Lower lobe of right lung (tissue), 2 donors: ENCODE measurements at regions not wholly inside any gene's neighbourhood (a gene's known extent, or its start where the extent isn't known, plus 50 kb on each side); places are given as distances from the start of the nearest gene placed in this dataset.

Source experiments
- ATAC-seq, 2 donors: fragments of 200-7000 bp; cut with Tn5 transposase; one replicate each; pipeline ENCODE4 v1.9.1; 2020 to 2022; ENCODE audit warnings: mild to moderate bottlenecking in 2 of 2, moderate library complexity in 2 of 2
- DNase-seq: peaks from one replicate; pipeline ENCODE4 v3.0.0-alpha.2; 2020
- H3K27ac ChIP-seq: fragments of 200-600 bp; one replicate; pipeline ENCODE4 v1.8.0; 2022
- H3K27me3 ChIP-seq: fragments of 200-600 bp; one replicate; pipeline ENCODE4 v1.8.0; 2022; ENCODE audit warnings: low read depth
- H3K36me3 ChIP-seq: fragments of 200-600 bp; one replicate; pipeline ENCODE4 v1.8.0; 2022; ENCODE audit warnings: mild to moderate bottlenecking
- H3K4me1 ChIP-seq: fragments of 200-600 bp; one replicate; pipeline ENCODE4 v1.8.0; 2022
- H3K4me3 ChIP-seq: fragments of 200-600 bp; one replicate; pipeline ENCODE4 v1.8.0; 2022; ENCODE audit warnings: mild to moderate bottlenecking
- H3K9me3 ChIP-seq: fragments of 200-600 bp; one replicate; pipeline ENCODE4 v1.8.0; 2022
- CTCF ChIP-seq: fragments of 200-600 bp; IDR thresholded peaks from one replicate; pipeline ENCODE4 v1.8.0; 2022; ENCODE audit warnings: antibody characterized with exemption, mild to moderate bottlenecking
- intact Hi-C: fragments of 100-400 bp; cut with DNase I; formaldehyde crosslinking; loops from one replicate; pipeline ENCODE4 v1.11.0; 2022
- donor health status: DM: no; HTN: yes; CAD: no; lungs with severe emphysema.

GRCh38 chr19:28710278-28710677 is 502.7 kb downstream of the UQCRFS1 start:
- intact Hi-C loops = no loop called here
- Histone ChIP-seq H3K4me1 (no peaks in the 10 kb centered on the region), H3K27ac (no peak overlapping the region), H3K9me3 (no peaks in the 10 kb centered on the region), H3K4me3 (no peak overlapping the region), H3K36me3 (no peaks in the 10 kb centered on the region), H3K27me3 (no peaks in the 10 kb centered on the region)
- DNase-seq (no peak), ATAC-seq (no peak)
- TF ChIP-seq CTCF = peak; percentile 69

DNA sequence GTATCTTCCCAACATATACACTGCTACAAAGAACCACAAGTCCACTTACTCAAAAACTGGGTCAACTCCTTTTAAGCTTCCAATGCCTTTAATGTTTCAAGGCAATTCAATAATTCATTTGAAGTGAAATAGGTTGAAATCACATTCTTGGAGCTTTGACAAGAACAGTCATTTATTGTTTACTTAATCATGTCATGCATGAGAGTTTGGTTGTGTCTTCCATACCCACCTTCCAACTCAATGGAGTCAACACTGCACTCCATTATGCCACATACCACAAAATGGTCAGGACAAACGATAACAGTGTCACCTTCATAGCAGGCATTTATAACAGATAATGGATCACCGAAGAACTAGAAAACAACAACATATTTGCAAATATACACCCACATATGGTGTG is 506.3 kb downstream of the UQCRFS1 start:
- H3K27ac ChIP-seq = no peak overlapping the region

GRCh38 chr19:28705008-28705407 is 507.9 kb downstream of the UQCRFS1 start:
- Histone ChIP-seq H3K4me3 (no peak overlapping the region), H3K27ac (no peak overlapping the region), H3K9me3 (no peaks in the 10 kb centered on the region), H3K4me1 (no peaks in the 10 kb centered on the region), H3K27me3 (no peaks in the 10 kb centered on the region), H3K36me3 (no peaks in the 10 kb centered on the region)
- intact Hi-C loops = no loop called here
- TF ChIP-seq CTCF = no peak
- DNase-seq = no peak
- no peak for ATAC-seq

More for the DNA sequence above, 506.3 kb downstream of the UQCRFS1 start:
- Histone ChIP-seq H3K9me3 (no peaks in the 10 kb centered on the region), H3K4me1 (no peaks in the 10 kb centered on the region), H3K27me3 (no peaks in the 10 kb centered on the region), H3K4me3 (no peak overlapping the region), H3K36me3 (no peaks in the 10 kb centered on the region)
- DNase-seq = no peak
- no peak for TF ChIP-seq CTCF
- no peak for ATAC-seq
- intact Hi-C loops = no loop called here

DNA sequence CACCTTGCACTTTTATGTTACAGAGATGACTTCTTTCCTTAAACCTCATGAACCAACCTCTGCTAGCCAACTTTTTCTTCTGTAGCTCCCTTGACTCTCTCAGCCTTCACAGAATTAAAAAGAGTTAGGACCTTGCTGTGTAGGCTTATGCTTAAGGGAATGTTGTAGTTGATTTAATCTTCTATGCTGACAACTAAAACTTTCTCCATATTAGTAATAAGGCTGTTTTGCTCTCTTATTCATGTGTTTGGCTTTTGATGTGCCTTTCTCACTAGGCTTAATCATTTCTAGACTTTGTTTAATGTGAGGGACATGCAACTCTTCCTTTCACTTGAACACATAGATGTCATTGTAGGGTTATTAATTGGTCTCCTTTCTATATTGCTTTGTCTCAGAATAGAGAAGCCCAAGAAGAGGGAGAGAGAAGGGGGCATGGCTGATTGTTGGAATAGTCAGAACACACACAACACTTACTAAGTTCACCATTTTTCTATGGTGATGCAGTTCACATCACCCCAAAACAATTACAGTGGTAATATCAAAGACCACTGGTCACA is 509.5 kb downstream of the UQCRFS1 start:
- DNase-seq (no peak), ATAC-seq (no peak)
- Histone ChIP-seq H3K27me3 (no peaks in the 10 kb centered on the region), H3K36me3 (no peaks in the 10 kb centered on the region), H3K4me3 (no peak overlapping the region), H3K4me1 (no peaks in the 10 kb centered on the region), H3K27ac (no peak overlapping the region), H3K9me3 (no peaks in the 10 kb centered on the region)
- intact Hi-C loops = no loop called here
- TF ChIP-seq CTCF = no peak

DNA sequence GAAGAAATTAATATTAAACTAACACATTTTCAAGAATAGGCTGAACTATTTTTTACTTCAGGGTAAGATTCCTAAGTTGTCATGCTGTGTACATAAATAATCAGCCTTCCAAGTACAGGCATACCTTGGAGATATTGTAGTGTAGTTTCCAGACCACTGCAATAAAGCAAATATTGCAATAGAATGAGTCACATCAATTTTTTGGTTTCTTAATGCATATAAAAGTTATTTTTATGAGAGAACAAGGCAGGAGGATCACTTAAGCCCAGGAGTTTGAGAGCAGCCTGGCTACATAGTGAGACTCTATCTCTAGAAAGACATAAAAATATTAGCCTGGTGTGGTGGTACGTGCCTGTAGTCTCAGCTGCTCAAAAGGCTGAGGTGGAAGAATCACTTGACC is 511.5 kb downstream of the UQCRFS1 start:
- Histone ChIP-seq H3K27me3 (no peaks in the 10 kb centered on the region), H3K36me3 (no peaks in the 10 kb centered on the region), H3K27ac (no peak overlapping the region), H3K4me1 (no peaks in the 10 kb centered on the region), H3K9me3 (no peaks in the 10 kb centered on the region), H3K4me3 (no peak overlapping the region)
- TF ChIP-seq CTCF = no peak
- intact Hi-C loops = no loop called here
- no peak for DNase-seq
- no peak for ATAC-seq

- Histone ChIP-seq H3K27me3 (peaks cover 4% of the 10 kb centered on the region), H3K36me3 (no peaks in the 10 kb centered on the region), H3K4me3 (no peak overlapping the region), H3K27ac (no peak overlapping the region), H3K9me3 (no peaks in the 10 kb centered on the region), H3K4me1 (no peaks in the 10 kb centered on the region)
- ATAC-seq = no peak
- DNase-seq = no peak
- no peak for TF ChIP-seq CTCF
- intact Hi-C loops = no loop called here
These were observed 512.8 kb downstream of the UQCRFS1 start for GRCh38 chr19:28700176-28700575.
